Vagina (tissue), 2 donors: ENCODE measurements at regions not wholly inside any gene's neighbourhood (a gene's known extent, or its start where the extent isn't known, plus 50 kb on each side); places are given as distances from the start of the nearest gene placed in this dataset.

Source experiments
- DNase-seq, 2 donors: peaks; one replicate each; pipeline ENCODE4 v3.0.0-alpha.2; 2017; ENCODE audit errors: extremely low spot score in 2 of 2
- H3K27ac ChIP-seq: fragments of 200-600 bp; sonication (generic); one replicate; pipeline ENCODE4 v1.5.1; 2019
- H3K27me3 ChIP-seq: fragments of 200-600 bp; sonication (generic); one replicate; pipeline ENCODE4 v1.5.1; 2019
- H3K36me3 ChIP-seq, 2 donors: fragments of 200-600 bp; sonication (generic); one replicate each; pipeline ENCODE4 v1.5.1; 2017 to 2019
- H3K4me1 ChIP-seq: fragments of 200-600 bp; sonication (generic); one replicate; pipeline ENCODE4 v1.5.1; 2019
- H3K4me3 ChIP-seq, 2 donors: fragments of 200-600 bp; sonication (generic); 1 replicate in 1 of 2; 2 replicates in 1 of 2; pipeline ENCODE4 v1.5.1; 2016 to 2019
- H3K9me3 ChIP-seq: fragments of 200-600 bp; sonication (generic); one replicate; pipeline ENCODE4 v1.5.1; 2019
- POLR2A ChIP-seq, 2 donors: fragments of 450-650 bp; IDR thresholded peaks; one replicate each; pipeline ENCODE4 v1.6.1; 2017; ENCODE audit warnings: antibody characterized with exemption in 2 of 2, mild to moderate bottlenecking in 2 of 2, moderate library complexity in 2 of 2
- POLR2AphosphoS5 ChIP-seq, 2 donors: sonication (generic); formaldehyde crosslinking; IDR thresholded peaks; one replicate each; pipeline ENCODE4 v1.9.0; 2017; ENCODE audit warnings: antibody characterized with exemption in 2 of 2, mild to moderate bottlenecking in 2 of 2, low read depth in 1 of 2; ENCODE audit not compliant: insufficient read depth in 1 of 2
- intact Hi-C: fragments of 100-400 bp; cut with DNase I; formaldehyde crosslinking; loops from one replicate; pipeline ENCODE4 v1.15.1; 2023
- TF ChIP-seq, protein P1 (sequence below), 3 experiments: fragments of 450-650 bp in 2 of 3; fragments of 200-600 bp in 1 of 3; sonication (generic) in 1 of 3; IDR thresholded peaks; one replicate each; pipeline ENCODE4 v1.5.1; 2017 to 2019; ENCODE audit warnings: antibody characterized with exemption in 3 of 3, mild to moderate bottlenecking in 2 of 3, moderate library complexity in 2 of 3

GRCh38 chr21:16674949-16675348 is 837.9 kb upstream of the CXADR start:
- H3K36me3 ChIP-seq, result no peaks in the 10 kb centered on the region
- no peaks in the 10 kb centered on the region for H3K9me3 ChIP-seq
- no peak overlapping the region for H3K4me3 ChIP-seq
- no peaks in the 10 kb centered on the region for H3K27me3 ChIP-seq
- TF ChIP-seq POLR2A (IDR thresholded peaks at IDR 0.05), result no peak
- TF ChIP-seq, protein P1, sequence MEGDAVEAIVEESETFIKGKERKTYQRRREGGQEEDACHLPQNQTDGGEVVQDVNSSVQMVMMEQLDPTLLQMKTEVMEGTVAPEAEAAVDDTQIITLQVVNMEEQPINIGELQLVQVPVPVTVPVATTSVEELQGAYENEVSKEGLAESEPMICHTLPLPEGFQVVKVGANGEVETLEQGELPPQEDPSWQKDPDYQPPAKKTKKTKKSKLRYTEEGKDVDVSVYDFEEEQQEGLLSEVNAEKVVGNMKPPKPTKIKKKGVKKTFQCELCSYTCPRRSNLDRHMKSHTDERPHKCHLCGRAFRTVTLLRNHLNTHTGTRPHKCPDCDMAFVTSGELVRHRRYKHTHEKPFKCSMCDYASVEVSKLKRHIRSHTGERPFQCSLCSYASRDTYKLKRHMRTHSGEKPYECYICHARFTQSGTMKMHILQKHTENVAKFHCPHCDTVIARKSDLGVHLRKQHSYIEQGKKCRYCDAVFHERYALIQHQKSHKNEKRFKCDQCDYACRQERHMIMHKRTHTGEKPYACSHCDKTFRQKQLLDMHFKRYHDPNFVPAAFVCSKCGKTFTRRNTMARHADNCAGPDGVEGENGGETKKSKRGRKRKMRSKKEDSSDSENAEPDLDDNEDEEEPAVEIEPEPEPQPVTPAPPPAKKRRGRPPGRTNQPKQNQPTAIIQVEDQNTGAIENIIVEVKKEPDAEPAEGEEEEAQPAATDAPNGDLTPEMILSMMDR (IDR thresholded peaks at IDR 0.05), result no peak
- TF ChIP-seq POLR2AphosphoS5 (IDR thresholded peaks at IDR 0.05; ENCODE audit: insufficient read depth in 1 of 2, low read depth in 1 of 2), result no peak
- no peaks in the 10 kb centered on the region for H3K4me1 ChIP-seq
- intact Hi-C loops, result no loop called here
- no peak for DNase-seq
- H3K27ac ChIP-seq, result no peak overlapping the region

DNA sequence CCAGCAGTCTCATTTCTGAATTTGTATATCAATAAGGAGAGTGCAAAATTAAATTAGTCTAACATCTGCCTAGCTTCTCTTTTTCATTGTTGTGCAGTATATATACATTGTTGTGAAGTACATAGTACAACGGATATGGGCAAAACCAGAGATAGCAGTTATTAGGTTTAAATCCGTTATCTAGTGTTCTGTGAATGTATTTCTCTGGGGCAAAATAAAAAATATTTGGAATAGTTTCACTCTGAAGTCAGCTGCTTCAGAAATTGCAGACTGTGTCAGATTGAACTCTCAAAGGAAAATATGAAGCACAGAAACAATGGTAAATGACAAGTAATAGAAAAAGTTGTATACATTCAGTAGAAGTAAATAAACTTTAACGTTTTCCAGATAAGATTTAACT is 836.5 kb upstream of the CXADR start:
- H3K4me3 ChIP-seq, result no peak overlapping the region
- no peaks in the 10 kb centered on the region for H3K9me3 ChIP-seq
- H3K36me3 ChIP-seq, result no peaks in the 10 kb centered on the region
- TF ChIP-seq POLR2A (IDR thresholded peaks at IDR 0.05), result no peak
- TF ChIP-seq, protein P1 (IDR thresholded peaks at IDR 0.05), result no peak
- no peak for TF ChIP-seq POLR2AphosphoS5 (IDR thresholded peaks at IDR 0.05; ENCODE audit: insufficient read depth in 1 of 2, low read depth in 1 of 2)
- no peaks in the 10 kb centered on the region for H3K4me1 ChIP-seq
- intact Hi-C loops, result no loop called here
- H3K27me3 ChIP-seq, result no peaks in the 10 kb centered on the region
- no peak for DNase-seq
- no peak overlapping the region for H3K27ac ChIP-seq

- TF ChIP-seq, protein P1 (IDR thresholded peaks at IDR 0.05), result no peak
- no peak for TF ChIP-seq POLR2AphosphoS5 (IDR thresholded peaks at IDR 0.05; ENCODE audit: insufficient read depth in 1 of 2, low read depth in 1 of 2)
- no peak for TF ChIP-seq POLR2A (IDR thresholded peaks at IDR 0.05)
- no peaks in the 10 kb centered on the region for H3K9me3 ChIP-seq
- no peaks in the 10 kb centered on the region for H3K36me3 ChIP-seq
- intact Hi-C loops, result no loop called here
- H3K4me1 ChIP-seq, result no peaks in the 10 kb centered on the region
- H3K4me3 ChIP-seq, result no peak overlapping the region
- no peak overlapping the region for H3K27ac ChIP-seq
- no peak for DNase-seq
- H3K27me3 ChIP-seq, result no peaks in the 10 kb centered on the region
Measured at GRCh38 chr21:16678429-16679160, 834.2 kb upstream of the CXADR start.

GRCh38 chr21:16695074-16695473 is 817.8 kb upstream of the CXADR start:
- intact Hi-C loops, result no loop called here
- DNase-seq, result no peak
- no peaks in the 10 kb centered on the region for H3K36me3 ChIP-seq

DNA sequence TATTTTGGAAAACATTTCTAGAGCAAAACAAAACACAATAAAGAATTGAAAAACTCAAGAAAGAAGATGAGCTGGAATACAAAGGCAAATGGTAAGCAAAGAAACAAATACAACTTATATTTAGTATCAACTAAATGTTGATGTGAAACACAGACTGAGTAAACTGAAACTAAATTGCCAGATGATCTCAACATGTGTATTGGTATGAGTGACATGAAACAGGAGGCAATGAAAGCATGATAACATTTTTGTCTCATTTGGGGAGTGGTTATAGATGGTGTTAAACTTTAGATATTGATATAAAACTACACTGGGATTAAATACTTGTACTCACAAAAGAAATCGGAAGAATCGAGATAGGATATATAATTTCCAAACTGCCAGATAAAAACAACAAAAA is 805.6 kb upstream of the CXADR start:
- H3K9me3 ChIP-seq, result no peaks in the 10 kb centered on the region
- no peak overlapping the region for H3K27ac ChIP-seq
- H3K27me3 ChIP-seq, result no peaks in the 10 kb centered on the region
- DNase-seq, result no peak
- no peaks in the 10 kb centered on the region for H3K36me3 ChIP-seq
- intact Hi-C loops, result no loop called here
- no peaks in the 10 kb centered on the region for H3K4me1 ChIP-seq
- TF ChIP-seq POLR2A (IDR thresholded peaks at IDR 0.05), result no peak
- TF ChIP-seq, protein P1 (IDR thresholded peaks at IDR 0.05), result no peak
- no peak for TF ChIP-seq POLR2AphosphoS5 (IDR thresholded peaks at IDR 0.05; ENCODE audit: insufficient read depth in 1 of 2, low read depth in 1 of 2)
- H3K4me3 ChIP-seq, result no peak overlapping the region

More at GRCh38 chr21:16695074-16695473, 817.8 kb upstream of the CXADR start:
- Histone ChIP-seq H3K9me3 (peaks cover 3% of the 10 kb centered on the region), H3K4me3 (no peak overlapping the region), H3K27ac (no peak overlapping the region), H3K4me1 (no peaks in the 10 kb centered on the region), H3K27me3 (no peaks in the 10 kb centered on the region)
- no peak for TF ChIP-seq POLR2AphosphoS5 (IDR thresholded peaks at IDR 0.05; ENCODE audit: insufficient read depth in 1 of 2, low read depth in 1 of 2)
- TF ChIP-seq, protein P1 (IDR thresholded peaks at IDR 0.05), result no peak
- TF ChIP-seq POLR2A (IDR thresholded peaks at IDR 0.05), result no peak
